GM18867 (cell line): ENCODE measurements at regions not wholly inside any gene's neighbourhood (a gene's known extent, or its start where the extent isn't known, plus 50 kb on each side); places are given as distances from the start of the nearest gene placed in this dataset.
"Not testable (repeated sequence)": the region's sequence is repeated elsewhere in the genome, so short reads cannot be mapped to it uniquely, and the experiment has no call there.

Source experiments
- ATAC-seq: cut with Tn5 transposase; IDR thresholded peaks from one replicate; pipeline ENCODE4 v1.9.1; 2021; ENCODE audit warnings: mild to moderate bottlenecking, moderate library complexity; ENCODE audit not compliant: unreplicated experiment

DNA sequence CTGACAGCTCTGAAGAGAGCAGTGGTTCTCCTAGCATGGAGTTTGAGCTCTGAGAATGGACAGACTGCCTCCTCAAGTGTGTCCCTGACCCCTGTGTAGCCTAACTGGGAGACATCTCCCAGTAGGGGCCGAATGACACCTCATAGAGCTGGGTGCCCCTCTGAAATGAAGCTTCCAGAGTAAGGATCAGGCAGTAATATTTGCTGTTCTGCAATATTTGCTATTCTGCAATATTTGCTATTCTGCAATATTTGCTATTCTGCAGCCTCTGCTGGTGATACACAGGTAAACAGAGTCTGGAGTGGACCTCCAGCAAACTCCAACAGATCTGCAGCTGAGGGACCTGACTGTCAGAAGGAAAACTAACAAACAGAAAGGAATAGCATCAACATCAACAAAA is 105.5 kb downstream of the BUD13 start:
- not testable (repeated sequence) for ATAC-seq

GRCh38 chr11:116666673-116667249 is 106.0 kb downstream of the BUD13 start:
- not testable (repeated sequence) for ATAC-seq

DNA sequence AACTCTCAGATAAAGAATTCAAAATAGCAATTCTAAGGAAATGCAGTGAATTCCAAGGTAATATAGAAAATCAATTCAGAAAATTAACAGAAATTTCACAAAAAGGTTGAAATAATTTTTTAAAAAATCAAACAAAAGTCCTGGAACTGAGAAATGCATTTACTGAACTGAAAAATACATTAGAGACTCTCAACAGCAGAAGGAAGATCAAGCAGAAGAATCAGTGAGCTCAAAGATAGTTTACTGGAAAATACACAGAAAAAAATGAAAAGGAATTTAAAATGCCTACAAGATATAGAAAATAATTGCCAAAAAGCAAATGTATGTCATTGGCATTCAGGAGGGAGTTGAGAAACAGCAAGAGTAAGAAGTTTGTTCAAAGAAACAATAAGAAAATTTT is 107.3 kb downstream of the BUD13 start:
- no peak for ATAC-seq

DNA sequence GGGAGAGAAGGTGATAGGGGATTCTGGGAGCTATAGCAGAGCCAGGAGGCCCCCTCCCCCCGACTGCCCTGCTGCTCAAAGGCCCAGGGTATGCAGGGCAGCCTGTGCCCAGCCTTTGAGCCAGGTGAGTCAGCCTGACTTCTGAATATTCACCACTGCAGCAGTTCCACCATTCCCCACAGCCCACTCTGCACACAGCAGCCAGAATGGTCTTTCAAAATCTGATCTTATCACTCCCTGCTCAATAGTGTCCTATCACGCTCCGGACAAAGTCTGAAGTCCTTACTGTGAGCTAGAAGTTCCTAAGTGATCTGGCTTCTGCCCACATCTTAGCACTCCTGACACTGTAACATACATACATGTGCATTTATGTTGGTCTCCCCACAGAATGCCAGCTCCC is 111.7 kb downstream of the BUD13 start:
- no peak for ATAC-seq

GRCh38 chr11:116660011-116660410 is 112.8 kb downstream of the BUD13 start:
- ATAC-seq: no peak

DNA sequence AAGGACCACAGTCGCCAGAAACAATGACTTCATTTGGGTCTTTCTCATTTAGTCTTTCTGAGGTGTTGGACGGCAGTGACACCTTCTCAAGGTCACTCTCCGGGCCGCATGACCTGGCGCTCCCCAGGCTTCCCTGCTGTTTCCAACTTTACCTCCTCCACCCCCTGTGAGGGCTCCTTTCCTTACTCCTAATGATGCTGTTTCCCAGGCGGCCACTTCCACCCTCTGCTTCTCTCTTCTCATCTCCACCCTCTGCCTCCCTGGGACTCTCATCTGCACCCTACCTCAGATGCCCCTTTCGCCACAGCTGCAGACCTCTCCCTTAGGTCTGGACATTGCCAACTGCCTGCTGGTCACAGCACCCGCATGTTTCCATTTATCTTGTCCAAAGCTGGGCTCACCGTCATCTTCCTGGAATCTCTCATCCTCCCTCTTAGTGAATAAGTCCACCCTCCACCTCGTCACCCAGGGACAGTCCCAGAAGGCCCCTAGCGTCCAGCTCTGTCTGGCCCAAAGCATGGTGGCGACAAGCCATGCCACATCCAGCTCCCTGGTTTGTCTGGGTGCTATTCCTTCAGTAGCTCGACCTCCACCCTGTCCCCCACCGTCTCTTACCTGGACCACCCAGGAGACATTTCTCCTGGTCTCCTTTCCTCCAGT is 113.8 kb downstream of the BUD13 start:
- ATAC-seq: no peak

- no peak for ATAC-seq
Observed at GRCh38 chr11:116657842-116658825, 114.7 kb downstream of the BUD13 start.

- ATAC-seq: no peak
Observed at GRCh38 chr11:116656011-116656410, 116.8 kb downstream of the BUD13 start.

- ATAC-seq: no peak
Observed at GRCh38 chr11:116654526-116654925, 118.3 kb downstream of the BUD13 start.

- no peak for ATAC-seq
Observed at GRCh38 chr11:116653206-116653605, 119.6 kb downstream of the BUD13 start.

DNA sequence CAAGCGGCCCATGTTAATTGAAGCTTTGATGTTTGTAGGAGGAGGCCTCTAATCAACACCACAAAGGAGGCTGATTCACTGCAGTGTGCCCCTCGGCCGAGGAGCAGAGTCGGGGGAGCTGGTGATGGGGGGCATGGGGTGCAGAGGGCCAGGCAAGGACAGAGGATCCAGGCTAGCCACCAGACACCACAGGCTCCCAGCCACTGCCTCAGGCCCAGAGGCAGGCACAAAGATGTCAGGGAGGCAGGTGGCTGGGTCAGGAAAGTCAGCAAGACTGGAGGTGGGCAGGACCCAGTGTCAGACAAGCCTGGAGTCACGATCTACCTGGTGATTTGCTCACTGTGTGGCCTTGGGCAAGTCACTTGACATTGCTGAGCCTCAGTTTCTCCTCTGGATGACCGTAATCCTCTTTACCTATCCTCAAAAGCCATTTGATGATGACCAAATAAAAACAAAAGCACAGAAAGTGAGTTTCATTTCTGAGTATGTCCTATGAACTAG is 121.0 kb downstream of the BUD13 start:
- no peak for ATAC-seq

DNA sequence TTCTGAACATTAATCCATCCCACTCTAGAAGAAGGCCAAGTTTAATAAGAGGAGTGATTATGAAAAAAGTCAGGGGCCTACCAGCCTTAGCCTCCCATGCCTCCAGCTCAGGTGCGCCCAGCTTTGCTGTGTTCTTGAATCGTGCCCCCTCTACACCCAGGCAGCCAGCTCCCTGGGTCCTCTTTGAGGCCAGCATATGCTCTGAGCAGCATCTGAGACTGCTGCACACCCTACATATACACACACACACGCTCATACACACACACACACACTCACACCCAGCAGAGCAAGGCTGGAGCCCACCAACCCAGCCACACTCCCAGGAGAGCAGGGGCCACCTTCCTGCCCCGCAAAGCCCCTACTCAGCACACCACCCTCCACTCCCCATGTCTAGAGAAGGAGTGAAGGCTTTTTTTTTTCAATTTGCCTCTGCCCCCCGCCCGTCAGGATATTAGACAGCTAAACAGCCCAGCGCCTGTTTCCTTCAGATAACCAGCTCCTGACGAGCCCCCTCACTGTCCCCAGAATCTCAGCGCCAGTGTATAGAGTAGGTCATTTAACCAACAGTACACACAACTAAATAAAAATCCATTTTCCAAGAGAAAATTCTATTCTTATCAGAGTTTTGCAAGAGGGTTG is 121.6 kb downstream of the BUD13 start:
- ATAC-seq: no peak

DNA sequence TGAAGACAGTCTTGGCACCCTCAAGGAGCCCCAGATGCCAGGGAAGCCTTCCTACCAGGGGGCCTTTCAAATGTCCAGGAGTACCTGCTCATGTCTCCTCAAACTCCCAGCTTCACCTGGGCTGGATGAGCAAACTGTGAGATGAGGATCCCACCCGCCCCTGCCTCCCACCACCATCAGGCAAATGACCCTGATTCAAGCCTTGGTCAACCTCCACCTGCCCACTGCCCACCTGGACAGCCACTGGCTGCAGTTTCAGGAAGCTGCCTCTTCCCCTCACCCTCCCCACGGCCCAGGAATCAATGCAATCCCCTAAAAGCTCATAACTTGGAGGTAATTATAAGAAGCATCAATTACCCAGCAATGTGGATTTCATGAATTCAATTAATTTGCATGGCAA is 122.7 kb downstream of the BUD13 start:
- no peak for ATAC-seq

DNA sequence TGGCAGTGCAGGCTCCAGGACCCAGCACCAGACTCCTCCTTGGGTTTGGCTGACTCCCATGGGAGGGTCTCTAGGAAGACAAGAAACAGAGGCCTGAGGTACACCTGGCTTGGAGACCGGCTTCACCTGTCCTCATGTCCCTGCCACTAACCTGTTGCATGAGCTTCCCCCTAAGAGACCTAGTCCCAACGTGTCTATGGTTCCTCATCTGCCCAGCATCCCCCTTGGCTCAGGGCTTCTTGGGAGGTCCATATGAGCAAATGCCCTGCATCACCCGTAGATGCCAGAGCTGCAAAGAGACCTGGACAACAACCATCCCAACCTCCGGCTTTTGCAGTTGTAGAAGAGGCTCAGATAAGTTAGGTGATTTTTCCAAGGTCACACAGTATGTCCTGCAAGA is 123.5 kb downstream of the BUD13 start:
- ATAC-seq: no peak

GRCh38 chr11:116648247-116649174 is 124.3 kb downstream of the BUD13 start:
- no peak for ATAC-seq

DNA sequence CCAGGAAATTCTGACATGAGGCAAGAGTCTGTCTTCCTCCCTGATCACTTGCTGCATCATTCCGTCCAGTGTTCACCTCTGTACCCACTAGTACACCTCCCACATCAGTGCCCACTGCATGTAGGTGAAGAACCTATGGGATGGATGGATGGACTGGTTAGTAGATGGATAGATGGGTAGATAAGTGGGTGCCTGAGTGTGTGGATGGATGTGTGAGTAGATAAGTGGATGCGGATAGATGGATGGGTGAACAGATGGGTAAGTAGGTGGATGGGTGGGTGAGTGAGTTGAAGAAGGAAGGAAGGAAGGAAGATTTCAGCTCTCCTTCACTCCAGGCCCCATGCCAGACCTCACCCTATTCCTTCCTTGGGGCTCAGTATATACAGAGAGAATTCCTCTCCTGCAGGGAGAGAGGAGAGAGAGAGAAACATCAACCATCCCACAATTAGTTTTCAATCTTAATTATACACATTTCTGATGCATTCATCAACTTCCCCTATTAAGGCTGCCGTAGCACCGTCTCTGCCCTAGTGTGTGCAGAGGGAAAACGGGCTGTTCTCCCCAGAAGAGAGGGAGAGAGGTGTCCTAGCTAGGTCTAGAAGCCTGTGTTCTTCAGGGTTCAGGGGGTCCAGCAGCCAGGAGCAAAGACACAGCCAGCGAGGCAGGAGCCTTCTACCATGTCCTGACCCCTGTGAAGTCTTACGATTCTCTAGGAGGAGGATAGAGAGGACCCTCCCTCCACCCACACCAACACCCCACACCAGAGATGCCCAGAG is 125.3 kb downstream of the BUD13 start:
- ATAC-seq: no peak

- no peak for ATAC-seq
Observed at GRCh38 chr11:116646191-116646590, 126.6 kb downstream of the BUD13 start.

DNA sequence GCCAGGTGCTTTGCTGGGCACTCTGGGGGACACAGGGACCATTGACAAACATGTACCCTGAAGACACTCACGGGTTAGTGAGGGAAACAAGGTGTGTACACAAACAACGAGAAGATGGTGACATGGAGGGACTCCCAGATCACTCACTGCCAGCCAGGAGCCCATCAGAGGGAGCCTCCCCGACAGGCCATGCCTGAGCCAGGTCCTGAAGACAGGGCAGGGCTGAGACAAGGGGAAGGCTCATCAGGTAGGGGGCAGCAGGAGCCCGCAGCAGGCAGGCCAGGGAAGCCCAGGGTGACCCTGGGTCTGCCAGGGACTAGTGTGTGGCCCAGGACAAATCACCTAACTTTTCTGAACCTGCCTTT is 127.9 kb downstream of the BUD13 start:
- no peak for ATAC-seq

DNA sequence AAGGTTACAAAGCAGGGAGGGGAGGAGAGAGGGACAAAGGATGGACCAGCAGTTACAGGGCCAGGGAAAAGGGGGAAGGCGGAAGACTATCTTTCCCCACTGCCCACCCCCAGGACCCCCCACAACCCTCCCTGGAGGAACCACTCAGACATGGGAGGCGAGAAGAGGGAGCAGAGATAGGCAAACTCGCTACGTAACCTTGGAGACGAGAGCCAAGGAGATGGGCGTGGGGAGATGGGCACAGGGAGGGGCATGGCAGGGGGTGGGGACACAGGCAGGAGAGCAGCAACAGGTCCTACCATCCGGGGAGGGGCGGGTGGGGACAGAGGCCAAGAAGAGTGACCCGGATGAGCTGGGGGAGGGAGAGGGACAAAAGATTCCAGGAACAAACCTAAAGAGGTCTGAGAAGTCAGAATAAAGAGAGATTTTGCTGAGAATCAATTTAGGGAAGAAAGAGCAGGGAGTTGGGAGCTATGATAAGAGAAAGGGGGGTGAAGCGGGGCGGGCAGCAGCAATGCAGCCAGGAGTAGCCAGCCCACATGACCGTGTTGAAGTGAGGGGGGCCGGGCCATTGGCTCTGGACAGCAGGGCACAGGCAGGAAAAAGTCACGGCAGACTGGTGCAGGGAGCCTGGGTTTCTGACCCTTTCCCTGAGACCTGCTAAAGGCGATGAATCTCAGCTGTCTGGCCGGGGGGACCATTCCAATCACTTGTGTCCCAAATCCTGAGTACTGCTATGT is 128.4 kb downstream of the BUD13 start:
- ATAC-seq: no peak
